ENCODE measurements at regions not wholly inside any gene's neighbourhood (a gene's known extent, or its start where the extent isn't known, plus 50 kb on each side); places are given as distances from the start of the nearest gene placed in this dataset.

- TF ChIP-seq CTCF (IDR thresholded peaks at IDR 0.05; ENCODE audit: poor library complexity) (no peak), EZH2 (IDR thresholded peaks at IDR 0.05; ENCODE audit: borderline replicate concordance) (no peak), EZH2phosphoT487 (IDR thresholded peaks at IDR 0.05; ENCODE audit: low read depth, severe bottlenecking, unreplicated experiment) (no peak)
Observed at GRCh38 chr1:58890113-58890512, 106.3 kb upstream of the JUN start.

All from hepatocyte (in vitro differentiated cells).